ENCODE measurements at regions not wholly inside any gene's neighbourhood (a gene's known extent, or its start where the extent isn't known, plus 50 kb on each side); places are given as distances from the start of the nearest gene placed in this dataset.

GRCh38 chr11:80448709-80449108, 1007.9 kb upstream of the TENM4 start:
- H3K36me3 ChIP-seq (ENCODE audit: insufficient read depth, low read length) = no peaks in the 10 kb centered on the region
- H3K9me3 ChIP-seq (ENCODE audit: control insufficient read depth, insufficient read depth, low read length) = no peaks in the 10 kb centered on the region
- no peak overlapping the region for H3K9ac ChIP-seq (ENCODE audit: low read depth, low read length)
- H3K4me1 ChIP-seq (ENCODE audit: insufficient read depth, low read length) = no peaks in the 10 kb centered on the region

DNA sequence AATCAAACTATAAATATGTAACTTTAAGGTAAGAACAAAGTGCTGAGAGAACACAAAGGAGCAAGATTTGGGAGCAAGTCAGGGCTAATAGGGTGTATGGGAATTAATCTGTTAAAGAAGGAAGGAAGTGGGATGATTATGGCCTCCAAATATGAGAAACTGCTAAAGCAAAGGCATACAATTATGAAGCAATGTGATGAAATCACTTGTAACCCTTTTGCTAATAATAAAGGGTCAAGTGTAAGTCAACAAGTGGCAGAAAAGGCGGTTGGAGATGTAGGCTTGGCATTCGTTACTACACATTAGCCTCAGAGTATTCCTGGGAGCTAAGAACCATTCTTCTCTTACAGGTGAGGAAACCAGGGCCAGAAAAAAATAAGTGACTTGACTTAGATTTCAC, 1002.3 kb upstream of the TENM4 start:
- no peaks in the 10 kb centered on the region for H3K36me3 ChIP-seq (ENCODE audit: insufficient read depth, low read length)

DNA sequence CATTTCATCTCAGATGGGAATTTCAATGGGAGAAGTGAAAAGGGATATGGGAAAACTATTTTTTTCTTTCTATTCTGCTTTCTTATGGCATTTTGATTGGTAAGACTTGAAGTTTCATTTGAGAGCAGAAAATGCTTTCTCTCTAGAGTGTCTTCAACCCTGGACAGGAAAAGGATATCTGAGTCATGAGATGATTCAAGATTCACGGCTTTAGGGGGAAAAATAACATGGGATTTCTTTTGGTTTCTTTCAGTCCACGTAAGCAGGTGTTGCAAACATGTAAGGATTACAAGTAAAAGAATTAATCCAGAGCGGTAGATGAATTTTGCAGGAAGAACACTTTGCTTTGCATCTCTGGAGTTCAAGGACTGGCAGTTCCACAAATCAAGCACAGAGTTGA, 1001.0 kb upstream of the TENM4 start:
- no peak overlapping the region for H3K9ac ChIP-seq (ENCODE audit: low read depth, low read length)
- no peaks in the 10 kb centered on the region for H3K36me3 ChIP-seq (ENCODE audit: insufficient read depth, low read length)
- no peaks in the 10 kb centered on the region for H3K9me3 ChIP-seq (ENCODE audit: control insufficient read depth, insufficient read depth, low read length)
- no peaks in the 10 kb centered on the region for H3K4me1 ChIP-seq (ENCODE audit: insufficient read depth, low read length)

More for the DNA sequence above, 1002.3 kb upstream of the TENM4 start:
- Histone ChIP-seq H3K4me1 (ENCODE audit: insufficient read depth, low read length) (no peaks in the 10 kb centered on the region), H3K9me3 (ENCODE audit: control insufficient read depth, insufficient read depth, low read length) (no peaks in the 10 kb centered on the region), H3K9ac (ENCODE audit: low read depth, low read length) (no peak overlapping the region)

DNA sequence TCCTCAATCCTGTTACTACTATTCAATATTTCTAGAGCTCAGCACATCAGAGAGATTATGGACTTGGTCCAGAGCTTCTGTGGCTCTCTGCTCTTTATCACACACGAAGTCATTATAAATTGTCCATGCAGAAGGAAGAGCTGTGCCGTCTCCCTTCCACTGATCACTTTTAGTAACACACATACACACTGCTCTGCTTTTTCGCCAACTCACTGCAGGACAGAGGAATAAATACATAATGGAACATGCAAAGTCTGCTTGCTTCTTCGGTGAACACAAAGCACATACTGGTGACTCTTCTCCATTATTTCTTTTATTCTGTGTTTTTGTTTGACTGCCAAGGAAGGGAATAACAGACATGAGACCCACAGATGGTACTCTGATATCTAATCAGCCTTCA, 1000.0 kb upstream of the TENM4 start:
- Histone ChIP-seq H3K9me3 (ENCODE audit: control insufficient read depth, insufficient read depth, low read length) (no peaks in the 10 kb centered on the region), H3K9ac (ENCODE audit: low read depth, low read length) (no peak overlapping the region), H3K36me3 (ENCODE audit: insufficient read depth, low read length) (no peaks in the 10 kb centered on the region), H3K4me1 (ENCODE audit: insufficient read depth, low read length) (no peaks in the 10 kb centered on the region)

DNA sequence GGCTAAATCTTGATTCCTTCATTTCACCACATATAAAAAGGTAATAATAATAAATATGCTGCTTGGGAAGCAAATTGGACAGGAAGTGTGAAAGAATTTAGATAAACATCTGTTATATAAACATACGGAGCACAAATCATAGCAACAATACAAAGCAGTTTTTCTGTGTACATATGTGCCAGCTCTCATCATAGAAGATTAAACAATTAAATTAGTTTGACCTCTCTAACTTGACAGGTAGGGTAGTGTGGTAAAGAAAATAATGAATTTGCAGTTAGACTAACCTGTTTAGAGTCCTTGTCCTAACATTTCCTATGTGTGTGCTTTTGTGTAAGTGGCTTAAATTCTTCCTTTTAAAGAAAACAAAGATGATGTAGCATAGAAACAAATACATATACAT, 995.7 kb upstream of the TENM4 start:
- Histone ChIP-seq H3K9ac (ENCODE audit: low read depth, low read length) (no peak overlapping the region), H3K9me3 (ENCODE audit: control insufficient read depth, insufficient read depth, low read length) (no peaks in the 10 kb centered on the region), H3K36me3 (ENCODE audit: insufficient read depth, low read length) (no peaks in the 10 kb centered on the region), H3K4me1 (ENCODE audit: insufficient read depth, low read length) (no peaks in the 10 kb centered on the region)

DNA sequence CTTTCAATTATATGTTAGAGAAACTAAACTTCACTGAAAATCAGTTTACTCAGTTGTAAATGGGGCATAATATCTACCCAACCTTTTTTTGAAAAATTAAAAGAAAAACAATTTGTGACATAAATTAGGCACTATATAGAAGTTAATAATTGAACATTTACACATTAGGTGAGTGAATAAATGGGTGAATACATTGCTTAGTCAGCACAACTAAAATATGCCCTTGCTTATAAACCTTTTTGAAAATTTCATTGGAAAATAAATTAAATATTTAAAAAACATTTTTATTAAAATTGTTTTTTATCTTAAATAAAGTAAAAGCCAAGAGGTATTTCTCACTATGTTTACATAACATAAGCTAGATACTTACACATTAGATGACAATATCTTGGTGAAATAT, 994.5 kb upstream of the TENM4 start:
- Histone ChIP-seq H3K36me3 (ENCODE audit: insufficient read depth, low read length) (no peaks in the 10 kb centered on the region), H3K4me1 (ENCODE audit: insufficient read depth, low read length) (no peaks in the 10 kb centered on the region), H3K9ac (ENCODE audit: low read depth, low read length) (no peak overlapping the region), H3K9me3 (ENCODE audit: control insufficient read depth, insufficient read depth, low read length) (no peaks in the 10 kb centered on the region)

GRCh38 chr11:80432057-80432456, 991.2 kb upstream of the TENM4 start:
- Histone ChIP-seq H3K4me1 (ENCODE audit: insufficient read depth, low read length) (no peaks in the 10 kb centered on the region), H3K9ac (ENCODE audit: low read depth, low read length) (no peak overlapping the region), H3K36me3 (ENCODE audit: insufficient read depth, low read length) (no peaks in the 10 kb centered on the region), H3K9me3 (ENCODE audit: control insufficient read depth, insufficient read depth, low read length) (no peaks in the 10 kb centered on the region)

- H3K9me3 ChIP-seq (ENCODE audit: control insufficient read depth, insufficient read depth, low read length) = no peaks in the 10 kb centered on the region
- H3K4me1 ChIP-seq (ENCODE audit: insufficient read depth, low read length) = no peaks in the 10 kb centered on the region
- no peaks in the 10 kb centered on the region for H3K36me3 ChIP-seq (ENCODE audit: insufficient read depth, low read length)
- no peak overlapping the region for H3K9ac ChIP-seq (ENCODE audit: low read depth, low read length)
Observed at GRCh38 chr11:80424012-80424695, 983.3 kb upstream of the TENM4 start.

GRCh38 chr11:80420374-80420773, 979.5 kb upstream of the TENM4 start:
- peaks cover 5% of the 10 kb centered on the region; the same call in 1 of the 2 replicates for H3K4me1 ChIP-seq (ENCODE audit: insufficient read depth, low read length)
- no peaks in the 10 kb centered on the region for H3K36me3 ChIP-seq (ENCODE audit: insufficient read depth, low read length)
- no peak overlapping the region for H3K9ac ChIP-seq (ENCODE audit: low read depth, low read length)
- no peaks in the 10 kb centered on the region for H3K9me3 ChIP-seq (ENCODE audit: control insufficient read depth, insufficient read depth, low read length)

DNA sequence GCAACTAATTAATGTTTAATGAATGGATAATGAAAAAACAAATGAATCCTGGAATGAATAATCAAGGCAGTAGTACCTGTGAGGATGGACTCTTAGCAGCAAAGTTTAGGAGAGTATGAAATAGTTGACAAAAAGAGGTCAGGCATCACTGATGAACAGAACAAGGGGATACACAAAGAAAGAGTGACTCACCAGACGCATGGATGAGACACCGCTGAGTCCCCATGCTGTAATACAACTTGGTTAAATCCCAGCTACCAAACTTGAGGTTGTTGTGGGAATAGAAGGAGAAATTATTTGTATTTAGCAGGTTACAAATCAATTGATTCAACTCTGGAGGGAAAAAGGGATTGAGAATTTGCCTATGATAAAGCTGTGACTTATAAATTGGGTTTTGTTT, 976.9 kb upstream of the TENM4 start:
- Histone ChIP-seq H3K9me3 (ENCODE audit: control insufficient read depth, insufficient read depth, low read length) (no peaks in the 10 kb centered on the region), H3K9ac (ENCODE audit: low read depth, low read length) (no peak overlapping the region), H3K4me1 (ENCODE audit: insufficient read depth, low read length) (peaks cover 8% of the 10 kb centered on the region; the same call in 1 of the 2 replicates), H3K36me3 (ENCODE audit: insufficient read depth, low read length) (no peaks in the 10 kb centered on the region)

DNA sequence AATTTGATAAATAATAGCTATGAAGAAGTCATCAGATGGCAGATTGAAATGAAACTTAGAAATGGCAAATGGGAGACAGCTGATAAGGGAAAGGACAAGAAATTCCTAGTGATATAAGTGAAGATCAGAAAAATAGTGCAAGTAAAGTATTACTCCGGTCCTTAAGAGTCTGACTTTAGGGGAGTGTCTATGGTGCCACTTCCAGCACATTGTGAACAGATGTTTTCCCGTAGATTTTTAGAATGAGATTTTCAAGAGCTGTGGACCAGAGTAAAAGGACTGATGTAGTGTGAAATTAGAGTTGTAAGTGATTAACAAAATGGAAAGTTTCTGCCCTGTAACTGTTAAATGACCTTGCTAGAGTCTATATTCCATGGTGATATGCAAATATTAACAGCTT, 974.8 kb upstream of the TENM4 start:
- Histone ChIP-seq H3K4me1 (ENCODE audit: insufficient read depth, low read length) (peaks cover 8% of the 10 kb centered on the region; the same call in 1 of the 2 replicates), H3K9ac (ENCODE audit: low read depth, low read length) (no peak overlapping the region), H3K36me3 (ENCODE audit: insufficient read depth, low read length) (no peaks in the 10 kb centered on the region), H3K9me3 (ENCODE audit: control insufficient read depth, insufficient read depth, low read length) (0 out of 2 replicates have a peak, but pooled peaks cover 3% of the 10 kb centered on the region)

- no peak overlapping the region for H3K9ac ChIP-seq (ENCODE audit: low read depth, low read length)
- peaks cover 8% of the 10 kb centered on the region; the same call in 1 of the 2 replicates for H3K4me1 ChIP-seq (ENCODE audit: insufficient read depth, low read length)
- peaks cover 3% of the 10 kb centered on the region; the same call in 1 of the 2 replicates for H3K9me3 ChIP-seq (ENCODE audit: control insufficient read depth, insufficient read depth, low read length)
- H3K36me3 ChIP-seq (ENCODE audit: insufficient read depth, low read length) = no peaks in the 10 kb centered on the region
Observed at GRCh38 chr11:80414181-80415165, 973.6 kb upstream of the TENM4 start.

DNA sequence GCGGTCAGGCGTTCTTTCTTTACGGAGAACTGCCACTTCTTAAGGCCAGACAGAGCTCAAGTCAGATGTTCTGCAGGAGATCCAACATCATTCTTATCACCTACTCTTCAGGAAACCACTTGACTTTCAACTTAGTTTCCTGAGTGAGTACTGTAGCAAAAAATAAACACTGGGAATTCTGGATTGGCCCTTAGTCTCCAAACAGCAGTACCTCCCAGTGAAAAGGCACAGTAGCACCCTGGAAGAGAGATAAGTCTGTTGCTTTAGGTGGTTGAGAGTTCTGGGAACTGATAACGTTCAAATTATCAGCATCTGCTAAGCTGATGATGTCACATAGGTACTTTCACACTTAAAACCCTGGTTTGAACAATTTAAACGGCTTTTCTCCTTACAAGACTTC, 971.8 kb upstream of the TENM4 start:
- Histone ChIP-seq H3K36me3 (ENCODE audit: insufficient read depth, low read length) (no peaks in the 10 kb centered on the region), H3K4me1 (ENCODE audit: insufficient read depth, low read length) (peaks cover 5% of the 10 kb centered on the region; the same call in 1 of the 2 replicates), H3K9me3 (ENCODE audit: control insufficient read depth, insufficient read depth, low read length) (peaks cover 3% of the 10 kb centered on the region; the same call in 1 of the 2 replicates), H3K9ac (ENCODE audit: low read depth, low read length) (no peak overlapping the region)

DNA sequence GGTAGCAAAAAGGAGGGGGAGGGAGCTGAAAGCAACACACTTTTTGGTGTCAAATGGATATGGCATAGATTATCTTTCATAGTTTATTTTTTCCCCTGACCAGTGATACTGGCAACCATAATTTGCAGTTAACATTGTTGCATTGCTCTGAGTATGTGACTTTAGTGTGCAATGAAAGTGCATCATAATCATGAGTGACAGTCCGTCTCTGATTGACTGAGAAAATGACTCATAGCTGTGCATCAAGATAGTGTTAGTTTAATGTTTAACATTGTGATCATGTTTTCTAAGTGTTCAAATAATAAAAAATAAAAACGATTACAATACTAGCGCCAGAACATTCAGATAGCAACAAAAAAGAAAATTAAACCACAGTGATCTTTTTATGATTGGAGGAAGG, 952.4 kb upstream of the TENM4 start:
- peaks cover 4% of the 10 kb centered on the region; the same call in 1 of the 2 replicates for H3K4me1 ChIP-seq (ENCODE audit: insufficient read depth, low read length)
- no peaks in the 10 kb centered on the region for H3K9me3 ChIP-seq (ENCODE audit: control insufficient read depth, insufficient read depth, low read length)
- no peaks in the 10 kb centered on the region for H3K36me3 ChIP-seq (ENCODE audit: insufficient read depth, low read length)
- H3K9ac ChIP-seq (ENCODE audit: low read depth, low read length) = no peak overlapping the region

Data from ES-I3 (cell line).